HCT116 (cell line): ENCODE measurements at regions not wholly inside any gene's neighbourhood (a gene's known extent, or its start where the extent isn't known, plus 50 kb on each side); places are given as distances from the start of the nearest gene placed in this dataset.

ENCODE experiments used
- CTCF ChIP-seq, 3 experiments: fragments of 200-600 bp in 1 of 3; sonication (generic) in 1 of 3; IDR thresholded peaks in 2 of 3; conservative IDR thresholded peaks in 1 of 3; 2 replicates each; pipeline ENCODE4 v1.5.1; 2012 to 2017; ENCODE audit warnings: low read depth in 2 of 3, low read length in 2 of 3, antibody characterized with exemption in 1 of 3, borderline replicate concordance in 1 of 3, control low read depth in 1 of 3, mild to moderate bottlenecking in 1 of 3, mixed read lengths in 1 of 3, mixed run types in 1 of 3, moderate library complexity in 1 of 3; ENCODE audit not compliant: insufficient read depth in 1 of 3
- EGR1 ChIP-seq: IDR thresholded peaks from 2 replicates; pipeline ENCODE4 v1.6.1; 2012; ENCODE audit warnings: low read depth
- EZH2 ChIP-seq: fragments of 200-600 bp; sonication (generic); IDR thresholded peaks from 2 replicates; pipeline ENCODE4 v1.6.1; 2017; ENCODE audit warnings: antibody characterized with exemption, mixed run types
- EZH2phosphoT487 ChIP-seq: fragments of 200-600 bp; IDR thresholded peaks from 2 replicates; pipeline ENCODE4 v1.6.1; 2018; ENCODE audit warnings: antibody characterized with exemption, borderline replicate concordance
- MAX ChIP-seq: IDR thresholded peaks from 2 replicates; pipeline ENCODE4 v1.6.1; 2012
- POLR2A ChIP-seq: IDR thresholded peaks from 2 replicates; pipeline ENCODE4 v1.7.0; 2011; ENCODE audit warnings: borderline replicate concordance; ENCODE audit not compliant: insufficient read depth, insufficient read length; ENCODE audit errors: extremely low read depth
- POLR2AphosphoS5 ChIP-seq: IDR thresholded peaks from 2 replicates; pipeline ENCODE4 v1.6.1; 2011; ENCODE audit warnings: mild to moderate bottlenecking, low read depth, low read length, moderate library complexity
- REST ChIP-seq: IDR thresholded peaks from 2 replicates; pipeline ENCODE4 v1.6.1; 2012; ENCODE audit warnings: low read depth
- SIN3A ChIP-seq: IDR thresholded peaks from 2 replicates; pipeline ENCODE4 v1.6.1; 2012; ENCODE audit warnings: low read depth
- YY1 ChIP-seq: IDR thresholded peaks from 2 replicates; pipeline ENCODE4 v1.6.1; 2011; ENCODE audit warnings: low read length, low read depth, moderate library complexity, mild to moderate bottlenecking; ENCODE audit not compliant: insufficient replicate concordance; ENCODE audit errors: extremely low read depth
- ZNF274 ChIP-seq: fragments of 200-500 bp; sonication (Bioruptor generic); IDR thresholded peaks from 2 replicates; pipeline ENCODE4 v1.6.1; 2014; ENCODE audit warnings: mild to moderate bottlenecking, low read depth, low read length, inconsistent platforms
- TF ChIP-seq, protein P1 (sequence below): IDR thresholded peaks from 2 replicates; pipeline ENCODE4 v1.6.1; 2012

DNA sequence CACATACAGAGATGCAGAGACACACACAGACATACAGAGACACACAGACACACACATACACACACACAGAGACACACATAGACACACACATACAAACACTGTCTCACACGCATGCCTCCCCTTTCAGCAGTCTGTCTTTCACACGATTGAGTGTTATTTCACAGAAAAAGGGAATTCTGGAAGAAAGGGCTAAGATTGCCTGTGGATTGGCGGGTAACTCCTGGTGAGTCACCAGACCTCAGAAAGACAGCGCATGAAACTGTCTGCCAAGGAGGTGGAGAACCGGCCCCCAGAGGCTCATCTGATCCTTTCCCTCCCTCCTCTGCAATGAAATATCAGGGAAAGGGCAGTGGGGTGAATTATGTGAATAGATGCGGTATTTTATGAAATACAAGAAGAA is 127.2 kb upstream of the GSC start:
- no peak for TF ChIP-seq EZH2
- no peak for TF ChIP-seq CTCF (IDR thresholded peaks at IDR 0.05 in 2 of 3, conservative IDR thresholded peaks at IDR 0.05 in 1 of 3; ENCODE audit: borderline replicate concordance in 1 of 3, insufficient read depth in 1 of 3, low read depth in 2 of 3, low read length in 2 of 3)
- TF ChIP-seq, protein P1, sequence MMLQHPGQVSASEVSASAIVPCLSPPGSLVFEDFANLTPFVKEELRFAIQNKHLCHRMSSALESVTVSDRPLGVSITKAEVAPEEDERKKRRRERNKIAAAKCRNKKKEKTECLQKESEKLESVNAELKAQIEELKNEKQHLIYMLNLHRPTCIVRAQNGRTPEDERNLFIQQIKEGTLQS, result no peak
- no peak for TF ChIP-seq EGR1
- TF ChIP-seq POLR2AphosphoS5, result no peak
- no peak for TF ChIP-seq SIN3A
- TF ChIP-seq YY1, result no peak
- TF ChIP-seq REST, result no peak
- TF ChIP-seq EZH2phosphoT487, result no peak
- no peak for TF ChIP-seq ZNF274
- TF ChIP-seq POLR2A, result no peak
- TF ChIP-seq MAX, result no peak
